RKO (cell line): ENCODE measurements at regions not wholly inside any gene's neighbourhood (a gene's known extent, or its start where the extent isn't known, plus 50 kb on each side); places are given as distances from the start of the nearest gene placed in this dataset.
A peak's percentile ranks its signal among the peaks of the same experiment; 100 is the strongest.

Source experiments
- DNase-seq: peaks from one replicate; pipeline ENCODE4 v3.0.0-alpha.2; 2016; ENCODE audit warnings: low spot score

- DNase-seq: no peak
Observed at GRCh38 chr5:58149746-58150145, 310.1 kb downstream of the PLK2 start.

- DNase-seq: no peak
Observed at GRCh38 chr5:58149345-58149744, 310.5 kb downstream of the PLK2 start.

GRCh38 chr5:58148254-58148775 is 311.6 kb downstream of the PLK2 start:
- DNase-seq: no peak

- no peak for DNase-seq
Observed at GRCh38 chr5:58145397-58145934, 314.4 kb downstream of the PLK2 start.

- no peak for DNase-seq
Observed at GRCh38 chr5:58143727-58144126, 316.2 kb downstream of the PLK2 start.

GRCh38 chr5:58143181-58143580 is 316.7 kb downstream of the PLK2 start:
- no peak for DNase-seq

- no peak for DNase-seq
Observed at GRCh38 chr5:58138791-58139190, 321.1 kb downstream of the PLK2 start.

GRCh38 chr5:58136406-58136805 is 323.5 kb downstream of the PLK2 start:
- no peak for DNase-seq

GRCh38 chr5:58135571-58136335 is 324.1 kb downstream of the PLK2 start:
- no peak for DNase-seq

GRCh38 chr5:58133631-58134296 is 326.1 kb downstream of the PLK2 start:
- no peak for DNase-seq

- DNase-seq: no peak
Observed at GRCh38 chr5:58133216-58133615, 326.7 kb downstream of the PLK2 start.

- DNase-seq: no peak
Observed at GRCh38 chr5:58127255-58128220, 332.3 kb downstream of the PLK2 start.

GRCh38 chr5:58123501-58123900 is 336.4 kb downstream of the PLK2 start:
- no peak for DNase-seq

- DNase-seq: no peak
Observed at GRCh38 chr5:58122848-58123392, 337.0 kb downstream of the PLK2 start.

GRCh38 chr5:58122157-58122556 is 337.7 kb downstream of the PLK2 start:
- DNase-seq: no peak

- no peak for DNase-seq
Observed at GRCh38 chr5:58121391-58121790, 338.5 kb downstream of the PLK2 start.

- no peak for DNase-seq
Observed at GRCh38 chr5:58117542-58117941, 342.3 kb downstream of the PLK2 start.

- DNase-seq: no peak
Observed at GRCh38 chr5:58116346-58116745, 343.5 kb downstream of the PLK2 start.

- no peak for DNase-seq
Observed at GRCh38 chr5:58115811-58116210, 344.1 kb downstream of the PLK2 start.

GRCh38 chr5:58114324-58114723 is 345.6 kb downstream of the PLK2 start:
- DNase-seq: peak; percentile 47

- DNase-seq: no peak
Observed at GRCh38 chr5:58113172-58113571, 346.7 kb downstream of the PLK2 start.

- no peak for DNase-seq
Observed at GRCh38 chr5:58108511-58108910, 351.4 kb downstream of the PLK2 start.
